ENCODE measurements at regions not wholly inside any gene's neighbourhood (a gene's known extent, or its start where the extent isn't known, plus 50 kb on each side); places are given as distances from the start of the nearest gene placed in this dataset.

GRCh38 chr3:150218841-150219240, 189.3 kb upstream of the TSC22D2 start:
- H3K79me1 ChIP-seq (ENCODE audit: low read depth in 1 of 2, low read length in 2 of 2) = no peaks in the 10 kb centered on the region
- no peak overlapping the region for H2AK5ac ChIP-seq (ENCODE audit: low read depth, low read length)
- no peak overlapping the region for H3K18ac ChIP-seq (ENCODE audit: low read depth, low read length)
- no peak overlapping the region for H2AK9ac ChIP-seq (replicated peaks; ENCODE audit: low read depth, low read length, poor library complexity)
- POLR2A ChIA-PET (ENCODE audit: unreplicated experiment) = no interaction called here
- H4K91ac ChIP-seq (ENCODE audit: insufficient read depth, low read depth, low read length) = no peak overlapping the region
- H3K9me3 ChIP-seq (ENCODE audit: control insufficient read depth, insufficient read depth, low read length) = peaks cover 3% of the 10 kb centered on the region; the same call in 1 of the 2 replicates
- TF ChIP-seq CHD1 (IDR thresholded peaks at IDR 0.05; ENCODE audit: low read depth, low read length) (no peak), ELK1 (IDR thresholded peaks at IDR 0.05; ENCODE audit: borderline replicate concordance, low read depth, low read length) (no peak), FOS (IDR thresholded peaks at IDR 0.05; ENCODE audit: low read depth, low read length) (no peak), RAD21 (IDR thresholded peaks at IDR 0.05; ENCODE audit: low read length) (no peak), CEBPB (IDR thresholded peaks at IDR 0.05; ENCODE audit: low read depth, low read length) (no peak), USF2 (IDR thresholded peaks at IDR 0.05; ENCODE audit: low read depth, low read length) (no peak)
- no peaks in the 10 kb centered on the region for H3K27me3 ChIP-seq (ENCODE audit: control insufficient read depth, insufficient read depth, low read length)
- intact Hi-C loops (cut with micrococcal nuclease) = no loop called here
- no peak overlapping the region for H3K4ac ChIP-seq (ENCODE audit: low read depth, low read length)
- no peak overlapping the region for H2BK15ac ChIP-seq (ENCODE audit: low read depth, low read length)
- no peak overlapping the region for H3K23ac ChIP-seq (ENCODE audit: low read depth, low read length)
- in situ Hi-C loops (cut with MboI; ENCODE audit: low sequenced_read_pairs) = no loop called here
- H4K5ac ChIP-seq (ENCODE audit: low read depth, low read length) = no peak overlapping the region
- no peak overlapping the region for H3K27ac ChIP-seq (ENCODE audit: insufficient read depth, low read length)
- ATAC-seq (ENCODE audit: low read depth) (no peak), DNase-seq (no peak)
- no peak overlapping the region for H2AFZ ChIP-seq (replicated peaks; ENCODE audit: low read length, poor library complexity)
- BruUV-seq (replicated peaks) = no TSS peak
- H2BK120ac ChIP-seq (ENCODE audit: low read depth, low read length) = no peak overlapping the region
- no peak overlapping the region for H4K8ac ChIP-seq (ENCODE audit: low read depth in 2 of 2, low read length in 2 of 2)
- H4K20me1 ChIP-seq (ENCODE audit: insufficient read depth, low read length) = no peaks in the 10 kb centered on the region
- dilution Hi-C loops (cut with HindIII; ENCODE audit: low sequenced_read_pairs, unreplicated experiment) = no loop called here
- H3K4me3 ChIP-seq (ENCODE audit: insufficient read depth, low read depth, low read length) = no peak overlapping the region
- WGBS, 2 experiments (ENCODE audit: extremely low coverage in 2 of 2, insufficient read length in 1 of 2) = 100% methylated on average over 1 of the region's 3 CpGs; no CpG with 5 or more reads in 1 of the 2 experiments
- H3K56ac ChIP-seq (ENCODE audit: extremely low read depth, insufficient read depth, low read length) = no peak overlapping the region
- H3K14ac ChIP-seq (replicated peaks; ENCODE audit: low read depth, low read length) = no peak overlapping the region
- peaks cover 9% of the 10 kb centered on the region for H3K9me1 ChIP-seq (ENCODE audit: insufficient read depth, low read length)
- no peak overlapping the region for H3K4me2 ChIP-seq (ENCODE audit: low read depth, low read length)
- no peaks in the 10 kb centered on the region for H3K36me3 ChIP-seq (ENCODE audit: control insufficient read depth, insufficient read depth, low read length)
- no peak overlapping the region for H2BK20ac ChIP-seq (ENCODE audit: low read depth, low read length)
- H3K9ac ChIP-seq (ENCODE audit: low read depth, low read length) = no peak overlapping the region
- H3K4me1 ChIP-seq (ENCODE audit: control insufficient read depth, insufficient read depth, low read length) = peaks cover 8% of the 10 kb centered on the region
- H2BK5ac ChIP-seq (ENCODE audit: low read depth, low read length, poor library complexity, severe bottlenecking) = no peak overlapping the region
- CTCF ChIA-PET = interaction anchor here (0.6 to 1.9 kb wide), 4 partner anchors 9 to 447 kb away, joined by 4 to 7 read pairs (median 6); no protein-coding TSS in a partner anchor

Measured in IMR-90 (cell line).